ENCODE measurements at regions not wholly inside any gene's neighbourhood (a gene's known extent, or its start where the extent isn't known, plus 50 kb on each side); places are given as distances from the start of the nearest gene placed in this dataset.
"Not testable (repeated sequence)": the region's sequence is repeated elsewhere in the genome, so short reads cannot be mapped to it uniquely, and the experiment has no call there.

- DNase-seq, result no peak
Observed at GRCh38 chr3:101134331-101134730, 141.1 kb upstream of the ABI3BP start.

GRCh38 chr3:101133652-101134051, 140.4 kb upstream of the ABI3BP start:
- no peak for DNase-seq

GRCh38 chr3:101133197-101133596, 140.0 kb upstream of the ABI3BP start:
- not testable (repeated sequence) for DNase-seq

GRCh38 chr3:101131767-101132166, 138.5 kb upstream of the ABI3BP start:
- DNase-seq, result no peak

GRCh38 chr3:101128786-101129185, 135.6 kb upstream of the ABI3BP start:
- no peak for DNase-seq

GRCh38 chr3:101128001-101128400, 134.8 kb upstream of the ABI3BP start:
- no peak for DNase-seq

- no peak for DNase-seq
Observed at GRCh38 chr3:101124125-101124524, 130.9 kb upstream of the ABI3BP start.

GRCh38 chr3:101123081-101123480, 129.9 kb upstream of the ABI3BP start:
- DNase-seq, result no peak

- no peak for DNase-seq
Observed at GRCh38 chr3:101122681-101123080, 129.5 kb upstream of the ABI3BP start.

GRCh38 chr3:101120039-101120438, 126.8 kb upstream of the ABI3BP start:
- no peak for DNase-seq

GRCh38 chr3:101119535-101119934, 126.3 kb upstream of the ABI3BP start:
- DNase-seq, result no peak

- no peak for DNase-seq
Observed at GRCh38 chr3:101117980-101118379, 124.8 kb upstream of the ABI3BP start.

- DNase-seq, result no peak
Observed at GRCh38 chr3:101117465-101117864, 124.2 kb upstream of the ABI3BP start.

- DNase-seq, result not testable (repeated sequence)
Observed at GRCh38 chr3:101110295-101110694, 117.1 kb upstream of the ABI3BP start.

GRCh38 chr3:101104321-101104720, 111.1 kb upstream of the ABI3BP start:
- DNase-seq, result no peak

GRCh38 chr3:101102678-101103296, 109.6 kb upstream of the ABI3BP start:
- DNase-seq, result no peak

- no peak for DNase-seq
Observed at GRCh38 chr3:101100361-101101009, 107.3 kb upstream of the ABI3BP start.

GRCh38 chr3:101099791-101100190, 106.6 kb upstream of the ABI3BP start:
- no peak for DNase-seq

GRCh38 chr3:101096444-101096843, 103.2 kb upstream of the ABI3BP start:
- DNase-seq, result no peak

- DNase-seq, result no peak
Observed at GRCh38 chr3:101095693-101096430, 102.6 kb upstream of the ABI3BP start.

- DNase-seq, result no peak
Observed at GRCh38 chr3:101091489-101091888, 98.3 kb upstream of the ABI3BP start.

- no peak for DNase-seq
Observed at GRCh38 chr3:101085752-101086151, 92.5 kb upstream of the ABI3BP start.

- DNase-seq, result no peak
Observed at GRCh38 chr3:101084404-101084803, 91.2 kb upstream of the ABI3BP start.

- no peak for DNase-seq
Observed at GRCh38 chr3:101081999-101082398, 88.8 kb upstream of the ABI3BP start.

Data from NCI-H2107 (cell line).